ENCODE measurements at regions not wholly inside any gene's neighbourhood (a gene's known extent, or its start where the extent isn't known, plus 50 kb on each side); places are given as distances from the start of the nearest gene placed in this dataset.

DNA sequence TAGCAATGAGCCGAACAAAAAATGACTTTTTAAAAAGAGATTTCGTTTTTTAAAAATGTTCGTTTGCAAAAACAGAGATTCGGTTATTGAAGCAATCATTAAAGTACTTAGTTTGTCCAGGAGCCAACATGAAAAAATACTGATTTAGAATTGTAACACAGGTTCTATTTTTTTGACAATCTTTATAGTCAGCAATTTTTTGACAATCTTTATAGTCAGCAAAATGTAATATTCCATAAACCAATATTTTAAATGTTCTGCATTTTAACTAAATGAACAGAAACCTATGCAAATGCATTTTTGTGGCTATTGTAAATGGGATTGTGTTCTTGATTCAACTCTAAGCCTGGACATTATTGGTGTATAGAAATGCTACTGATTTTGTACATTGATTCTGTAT lies 161.8 kb downstream of the DSEL start:
- Histone ChIP-seq H3K4me1 (ENCODE audit: control insufficient read depth, insufficient read depth, low read length) (no peaks in the 10 kb centered on the region), H3K36me3 (ENCODE audit: control insufficient read depth, insufficient read depth, low read length) (no peaks in the 10 kb centered on the region), H3K27me3 (ENCODE audit: control insufficient read depth, insufficient read depth, low read length, poor library complexity, severe bottlenecking) (no peaks in the 10 kb centered on the region), H3K27ac (ENCODE audit: insufficient read depth, low read depth, low read length, poor library complexity, severe bottlenecking) (no peak overlapping the region), H3K9me3 (ENCODE audit: control insufficient read depth, low read length) (no peaks in the 10 kb centered on the region), H3K4me3 (ENCODE audit: insufficient read depth, low read depth, low read length) (no peak overlapping the region)
- 92 to 98% methylated on average over 4 of the region's 4 CpGs for WGBS, 2 experiments

DNA sequence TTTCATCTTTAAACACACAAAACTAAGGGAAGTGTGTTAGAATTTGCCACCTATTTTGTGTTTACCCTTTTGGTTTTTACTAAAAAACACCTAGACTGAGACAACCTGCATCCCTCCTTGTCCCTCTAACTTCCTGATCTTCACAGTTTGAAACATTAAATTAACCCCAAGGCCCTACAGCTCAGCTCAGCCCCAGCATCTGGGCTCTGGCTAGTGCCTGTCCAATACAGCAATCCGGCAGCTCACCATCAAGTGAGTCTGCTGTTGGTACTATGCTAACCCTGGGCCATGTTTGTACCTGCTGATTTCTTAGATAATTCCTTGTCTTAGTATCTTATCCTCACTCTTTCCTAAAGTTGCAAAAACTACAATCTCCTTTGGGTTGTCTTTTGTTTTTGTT lies 162.4 kb downstream of the DSEL start:
- H3K36me3 ChIP-seq (ENCODE audit: control insufficient read depth, insufficient read depth, low read length), result no peaks in the 10 kb centered on the region
- H3K4me3 ChIP-seq (ENCODE audit: insufficient read depth, low read depth, low read length), result no peak overlapping the region
- no peaks in the 10 kb centered on the region for H3K9me3 ChIP-seq (ENCODE audit: control insufficient read depth, low read length)
- 33 to 43% methylated on average over 1 of the region's 1 CpG for WGBS, 2 experiments
- no peaks in the 10 kb centered on the region for H3K27me3 ChIP-seq (ENCODE audit: control insufficient read depth, insufficient read depth, low read length, poor library complexity, severe bottlenecking)
- H3K4me1 ChIP-seq (ENCODE audit: control insufficient read depth, insufficient read depth, low read length), result no peaks in the 10 kb centered on the region
- no peak overlapping the region for H3K27ac ChIP-seq (ENCODE audit: insufficient read depth, low read depth, low read length, poor library complexity, severe bottlenecking)

DNA sequence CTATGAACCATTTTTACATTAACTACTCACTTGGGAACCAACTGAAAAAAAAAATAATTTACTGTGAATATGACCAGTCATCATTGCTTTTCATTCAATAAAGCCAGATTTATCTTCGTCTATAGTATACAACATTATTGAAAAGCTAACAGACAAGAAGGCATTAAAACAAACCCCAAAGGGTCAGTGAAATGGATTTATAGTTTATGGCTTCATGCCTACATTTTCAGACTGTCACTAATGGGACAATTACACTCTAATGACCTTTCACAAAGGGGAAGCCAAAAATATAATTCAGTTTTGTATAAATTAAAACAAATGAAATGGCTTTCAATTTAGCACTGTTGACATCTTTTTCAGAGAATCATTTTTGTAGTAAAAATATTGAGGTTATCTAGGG lies 169.1 kb downstream of the DSEL start:
- no peaks in the 10 kb centered on the region for H3K27me3 ChIP-seq (ENCODE audit: control insufficient read depth, insufficient read depth, low read length, poor library complexity, severe bottlenecking)
- H3K36me3 ChIP-seq (ENCODE audit: control insufficient read depth, insufficient read depth, low read length), result no peaks in the 10 kb centered on the region
- no peaks in the 10 kb centered on the region for H3K4me1 ChIP-seq (ENCODE audit: control insufficient read depth, insufficient read depth, low read length)
- 90% methylated on average over 1 of the region's 1 CpG; no CpG with 5 or more reads in 1 of the 2 experiments for WGBS, 2 experiments
- H3K4me3 ChIP-seq (ENCODE audit: insufficient read depth, low read depth, low read length), result no peak overlapping the region
- H3K9me3 ChIP-seq (ENCODE audit: control insufficient read depth, low read length), result no peaks in the 10 kb centered on the region
- H3K27ac ChIP-seq (ENCODE audit: insufficient read depth, low read depth, low read length, poor library complexity, severe bottlenecking), result no peak overlapping the region

DNA sequence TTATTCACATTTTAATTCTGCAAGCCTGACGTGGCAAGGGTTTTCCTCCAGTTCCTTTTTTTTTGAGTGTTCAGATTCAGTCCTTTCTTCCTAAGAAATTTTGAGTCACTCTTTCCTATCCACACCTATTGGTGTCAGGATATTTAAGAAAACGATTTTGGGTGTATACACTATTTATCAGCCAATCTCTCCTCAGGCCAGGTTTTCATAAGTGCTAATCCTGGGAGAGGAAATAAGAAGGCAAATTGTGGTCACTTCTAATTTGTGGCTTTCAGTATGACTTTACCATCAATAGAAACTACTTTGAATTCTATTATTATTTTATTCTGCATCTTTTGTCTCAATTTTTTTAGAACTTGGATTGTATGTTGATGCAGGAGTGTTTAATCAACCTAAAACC lies 174.4 kb downstream of the DSEL start:
- 84 to 93% methylated on average over 1 to 2 of the region's 2 CpGs for WGBS, 2 experiments
- Histone ChIP-seq H3K27ac (ENCODE audit: insufficient read depth, low read depth, low read length, poor library complexity, severe bottlenecking) (no peak overlapping the region), H3K36me3 (ENCODE audit: control insufficient read depth, insufficient read depth, low read length) (no peaks in the 10 kb centered on the region), H3K4me1 (ENCODE audit: control insufficient read depth, insufficient read depth, low read length) (no peaks in the 10 kb centered on the region), H3K9me3 (ENCODE audit: control insufficient read depth, low read length) (no peaks in the 10 kb centered on the region), H3K27me3 (ENCODE audit: control insufficient read depth, insufficient read depth, low read length, poor library complexity, severe bottlenecking) (no peaks in the 10 kb centered on the region), H3K4me3 (ENCODE audit: insufficient read depth, low read depth, low read length) (no peak overlapping the region)

DNA sequence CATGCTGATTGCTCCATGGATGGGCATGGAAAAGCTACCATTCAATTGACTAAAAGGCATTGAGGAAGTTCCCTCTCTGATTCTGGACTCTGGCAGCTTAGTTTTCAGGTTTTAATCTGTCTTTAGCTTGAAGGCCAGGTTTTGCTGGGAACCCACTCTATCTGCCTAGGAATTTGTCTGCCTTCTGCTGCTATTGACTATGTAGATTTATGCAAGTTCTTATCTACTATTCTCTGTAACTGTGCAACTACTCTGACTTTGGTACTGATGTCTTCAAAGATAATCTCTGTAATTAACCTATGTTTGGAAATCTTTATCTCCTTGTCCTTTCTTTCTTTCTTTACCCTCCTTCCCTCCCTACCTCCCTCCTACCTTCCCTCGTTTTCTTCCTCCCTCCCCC lies 178.8 kb downstream of the DSEL start:
- no peaks in the 10 kb centered on the region for H3K9me3 ChIP-seq (ENCODE audit: control insufficient read depth, low read length)
- H3K4me1 ChIP-seq (ENCODE audit: control insufficient read depth, insufficient read depth, low read length), result no peaks in the 10 kb centered on the region
- no peak overlapping the region for H3K4me3 ChIP-seq (ENCODE audit: insufficient read depth, low read depth, low read length)
- no peak overlapping the region for H3K27ac ChIP-seq (ENCODE audit: insufficient read depth, low read depth, low read length, poor library complexity, severe bottlenecking)
- H3K27me3 ChIP-seq (ENCODE audit: control insufficient read depth, insufficient read depth, low read length, poor library complexity, severe bottlenecking), result no peaks in the 10 kb centered on the region
- no peaks in the 10 kb centered on the region for H3K36me3 ChIP-seq (ENCODE audit: control insufficient read depth, insufficient read depth, low read length)
- 80 to 83% methylated on average over 1 of the region's 1 CpG for WGBS, 2 experiments

DNA sequence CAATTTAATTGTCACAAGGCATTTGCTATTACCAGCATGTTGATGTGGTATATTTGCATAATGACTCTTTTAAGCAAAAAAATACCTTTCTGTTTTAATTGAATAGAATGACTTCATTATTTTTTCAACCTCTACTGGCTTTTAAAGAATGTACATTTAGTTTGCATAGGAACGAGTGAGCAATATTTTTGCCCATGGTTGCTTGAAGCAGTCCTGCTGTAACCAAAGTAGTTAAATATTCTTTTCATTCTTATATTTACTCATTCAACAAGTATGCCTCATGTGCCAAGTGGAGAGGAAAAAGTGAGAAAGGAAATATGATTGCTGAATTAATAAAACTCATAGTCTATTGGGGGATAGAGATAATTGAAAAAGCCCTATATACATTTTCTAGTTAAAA lies 184.7 kb downstream of the DSEL start:
- no peaks in the 10 kb centered on the region for H3K4me1 ChIP-seq (ENCODE audit: control insufficient read depth, insufficient read depth, low read length)
- no peaks in the 10 kb centered on the region for H3K27me3 ChIP-seq (ENCODE audit: control insufficient read depth, insufficient read depth, low read length, poor library complexity, severe bottlenecking)
- no peak overlapping the region for H3K4me3 ChIP-seq (ENCODE audit: insufficient read depth, low read depth, low read length)
- WGBS, 2 experiments, result 33 to 40% methylated on average over 1 of the region's 1 CpG
- H3K9me3 ChIP-seq (ENCODE audit: control insufficient read depth, low read length), result no peaks in the 10 kb centered on the region
- no peaks in the 10 kb centered on the region for H3K36me3 ChIP-seq (ENCODE audit: control insufficient read depth, insufficient read depth, low read length)
- H3K27ac ChIP-seq (ENCODE audit: insufficient read depth, low read depth, low read length, poor library complexity, severe bottlenecking), result no peak overlapping the region

DNA sequence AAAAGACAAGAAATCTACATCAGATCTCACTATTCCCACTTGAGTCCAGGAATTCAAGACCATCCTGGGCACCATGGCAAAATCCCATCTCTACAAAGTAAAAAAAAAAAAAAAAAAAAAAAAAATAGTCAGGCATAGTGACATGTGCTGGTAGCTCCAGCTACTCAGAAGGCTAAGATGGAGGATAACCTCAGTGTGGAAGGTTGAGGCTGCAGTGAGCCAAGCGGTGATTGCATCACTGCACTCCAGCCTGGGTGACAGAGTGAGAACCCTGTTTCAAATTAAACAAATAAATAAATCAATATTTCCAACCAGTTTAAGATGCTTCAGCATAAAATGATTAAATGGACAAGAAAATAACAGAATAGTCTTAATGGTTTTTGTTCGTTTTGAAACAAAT lies 197.4 kb downstream of the DSEL start:
- Histone ChIP-seq H3K27me3 (ENCODE audit: control insufficient read depth, insufficient read depth, low read length, poor library complexity, severe bottlenecking) (no peaks in the 10 kb centered on the region), H3K9me3 (ENCODE audit: control insufficient read depth, low read length) (no peaks in the 10 kb centered on the region), H3K36me3 (ENCODE audit: control insufficient read depth, insufficient read depth, low read length) (no peaks in the 10 kb centered on the region), H3K27ac (ENCODE audit: insufficient read depth, low read depth, low read length, poor library complexity, severe bottlenecking) (no peak overlapping the region), H3K4me3 (ENCODE audit: insufficient read depth, low read depth, low read length) (no peak overlapping the region), H3K4me1 (ENCODE audit: control insufficient read depth, insufficient read depth, low read length) (no peaks in the 10 kb centered on the region)
- 83 to 95% methylated on average over 2 of the region's 2 CpGs for WGBS, 2 experiments

DNA sequence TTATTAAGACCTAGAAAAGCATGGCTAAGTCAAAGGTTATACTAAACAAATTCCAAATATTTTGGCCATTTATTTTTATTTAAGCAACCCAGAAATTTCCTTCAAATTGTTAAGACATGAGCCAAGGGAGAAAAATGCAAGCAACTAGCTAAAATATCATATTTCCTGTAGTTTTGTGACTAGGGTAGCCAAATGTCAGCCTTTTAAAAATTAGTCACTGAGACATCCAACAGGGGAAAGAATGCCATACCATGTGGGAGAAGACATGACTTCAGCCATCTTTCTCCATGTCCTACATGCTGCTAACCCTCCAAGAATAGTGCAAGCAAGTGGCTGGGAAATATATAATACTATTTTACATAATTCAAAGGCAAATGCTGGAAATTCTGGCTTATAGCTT lies 197.9 kb downstream of the DSEL start:
- no peak overlapping the region for H3K27ac ChIP-seq (ENCODE audit: insufficient read depth, low read depth, low read length, poor library complexity, severe bottlenecking)
- H3K27me3 ChIP-seq (ENCODE audit: control insufficient read depth, insufficient read depth, low read length, poor library complexity, severe bottlenecking), result no peaks in the 10 kb centered on the region
- H3K36me3 ChIP-seq (ENCODE audit: control insufficient read depth, insufficient read depth, low read length), result no peaks in the 10 kb centered on the region
- H3K4me1 ChIP-seq (ENCODE audit: control insufficient read depth, insufficient read depth, low read length), result no peaks in the 10 kb centered on the region
- H3K4me3 ChIP-seq (ENCODE audit: insufficient read depth, low read depth, low read length), result no peak overlapping the region
- no peaks in the 10 kb centered on the region for H3K9me3 ChIP-seq (ENCODE audit: control insufficient read depth, low read length)

DNA sequence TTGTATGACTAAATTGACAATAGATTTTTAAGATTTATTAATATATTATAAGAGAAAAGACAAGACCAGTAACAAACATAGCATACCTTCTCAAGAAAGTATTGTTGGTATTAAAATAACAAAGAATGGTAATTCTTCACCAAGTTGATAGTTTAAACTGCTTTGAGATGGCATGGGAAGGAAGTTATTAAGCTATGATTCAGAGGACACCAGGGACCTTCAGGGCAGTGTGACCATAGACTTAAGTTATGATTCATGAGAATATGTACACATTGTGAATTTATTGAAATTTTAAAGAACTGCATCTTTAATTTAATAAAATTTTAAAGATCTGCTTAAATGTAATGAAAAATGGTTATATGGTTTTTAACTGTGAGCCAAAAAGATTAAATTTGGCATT lies 205.7 kb downstream of the DSEL start:
- Histone ChIP-seq H3K27ac (ENCODE audit: insufficient read depth, low read depth, low read length, poor library complexity, severe bottlenecking) (no peak overlapping the region), H3K4me3 (ENCODE audit: insufficient read depth, low read depth, low read length) (no peak overlapping the region), H3K4me1 (ENCODE audit: control insufficient read depth, insufficient read depth, low read length) (no peaks in the 10 kb centered on the region), H3K36me3 (ENCODE audit: control insufficient read depth, insufficient read depth, low read length) (no peaks in the 10 kb centered on the region), H3K27me3 (ENCODE audit: control insufficient read depth, insufficient read depth, low read length, poor library complexity, severe bottlenecking) (no peaks in the 10 kb centered on the region), H3K9me3 (ENCODE audit: control insufficient read depth, low read length) (no peaks in the 10 kb centered on the region)

DNA sequence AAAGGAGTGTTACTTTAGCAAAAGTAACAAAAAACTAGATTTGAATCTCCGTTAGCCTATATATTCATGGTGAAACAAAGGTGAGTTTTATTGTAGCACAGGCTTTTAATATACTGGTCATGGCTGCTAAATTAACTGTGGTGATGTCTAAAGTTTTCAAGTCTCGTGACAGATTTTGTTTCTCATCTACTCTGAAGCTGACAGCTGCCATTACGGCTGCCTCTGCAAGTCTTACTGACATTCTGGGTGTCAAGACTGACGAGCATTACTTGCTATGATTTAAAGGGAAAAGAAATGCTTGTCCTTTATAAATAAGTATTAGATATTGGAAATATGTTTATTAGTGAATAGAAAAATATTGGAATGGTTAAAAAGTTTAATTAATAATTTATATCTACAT lies 207.7 kb downstream of the DSEL start:
- Histone ChIP-seq H3K36me3 (ENCODE audit: control insufficient read depth, insufficient read depth, low read length) (no peaks in the 10 kb centered on the region), H3K9me3 (ENCODE audit: control insufficient read depth, low read length) (no peaks in the 10 kb centered on the region), H3K4me3 (ENCODE audit: insufficient read depth, low read depth, low read length) (no peak overlapping the region), H3K4me1 (ENCODE audit: control insufficient read depth, insufficient read depth, low read length) (no peaks in the 10 kb centered on the region), H3K27me3 (ENCODE audit: control insufficient read depth, insufficient read depth, low read length, poor library complexity, severe bottlenecking) (no peaks in the 10 kb centered on the region), H3K27ac (ENCODE audit: insufficient read depth, low read depth, low read length, poor library complexity, severe bottlenecking) (no peak overlapping the region)
- 92 to 95% methylated on average over 4 of the region's 4 CpGs for WGBS, 2 experiments

DNA sequence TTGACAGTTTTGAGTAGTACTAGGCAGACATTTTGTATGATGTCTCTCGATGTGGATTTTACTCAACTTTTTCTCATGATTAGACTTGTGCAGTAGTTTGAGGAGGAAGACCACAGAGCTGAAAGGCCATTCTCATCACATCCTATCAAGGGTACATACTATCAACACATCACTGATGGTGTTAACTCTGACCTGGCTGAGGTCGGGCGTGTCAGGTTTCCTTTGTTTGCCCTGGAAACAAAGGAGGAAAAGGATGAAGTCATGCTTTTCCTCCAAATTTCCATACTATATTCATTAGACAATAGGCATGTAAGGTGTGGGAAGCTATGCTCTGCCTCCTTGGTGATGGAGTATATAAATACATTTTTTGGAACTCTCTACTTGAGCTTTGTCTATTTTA lies 211.1 kb downstream of the DSEL start:
- Histone ChIP-seq H3K4me1 (ENCODE audit: control insufficient read depth, insufficient read depth, low read length) (no peaks in the 10 kb centered on the region), H3K9me3 (ENCODE audit: control insufficient read depth, low read length) (no peaks in the 10 kb centered on the region), H3K27me3 (ENCODE audit: control insufficient read depth, insufficient read depth, low read length, poor library complexity, severe bottlenecking) (no peaks in the 10 kb centered on the region), H3K27ac (ENCODE audit: insufficient read depth, low read depth, low read length, poor library complexity, severe bottlenecking) (no peak overlapping the region), H3K36me3 (ENCODE audit: control insufficient read depth, insufficient read depth, low read length) (no peaks in the 10 kb centered on the region), H3K4me3 (ENCODE audit: insufficient read depth, low read depth, low read length) (no peak overlapping the region)
- 97 to 100% methylated on average over 1 to 3 of the region's 3 CpGs for WGBS, 2 experiments

Data from ectodermal cell (in vitro differentiated cells).